HEK293T (cell line): ENCODE measurements at regions not wholly inside any gene's neighbourhood (a gene's known extent, or its start where the extent isn't known, plus 50 kb on each side); places are given as distances from the start of the nearest gene placed in this dataset.

Source experiments
- CTCF ChIA-PET: fragments of 350-600 bp; formaldehyde crosslinking; extraction: SDS; loops from one replicate; lab custom pipeline; 2021; ENCODE audit warnings: antibody characterized with exemption, inconsistent platforms; lab: Yijun Ruan, JAX
- POLR2A ChIA-PET: fragments of 350-600 bp; formaldehyde crosslinking; extraction: SDS; loops from one replicate; lab custom pipeline; 2020; ENCODE audit warnings: antibody characterized with exemption, inconsistent platforms; lab: Yijun Ruan, JAX
- DNase-seq: peaks from one replicate; pipeline ENCODE4 v3.0.0; 2012; ENCODE audit warnings: mixed read lengths; ENCODE audit errors: extremely low spot score
- ARNT ChIP-seq: fragments of 450-650 bp; IDR thresholded peaks from 2 replicates; pipeline ENCODE4 v1.6.1; 2017; ENCODE audit warnings: mild to moderate bottlenecking
- ELF4 ChIP-seq: fragments of 450-650 bp; IDR thresholded peaks from 2 replicates; pipeline ENCODE4 v1.6.1; 2017; ENCODE audit warnings: antibody characterized with exemption
- FOXA1 ChIP-seq: fragments of 450-650 bp; IDR thresholded peaks from 2 replicates; pipeline ENCODE4 v1.6.1; 2016; ENCODE audit warnings: mild to moderate bottlenecking
- FOXM1 ChIP-seq: fragments of 450-650 bp; IDR thresholded peaks from 2 replicates; pipeline ENCODE4 v1.6.1; 2017; ENCODE audit warnings: mild to moderate bottlenecking, borderline replicate concordance
- HDGF ChIP-seq: fragments of 450-650 bp; IDR thresholded peaks from 2 replicates; pipeline ENCODE4 v1.6.1; 2017; ENCODE audit warnings: antibody characterized with exemption, borderline replicate concordance
- L3MBTL2 ChIP-seq: fragments of 450-650 bp; conservative IDR thresholded peaks from 2 replicates; pipeline ENCODE4 v1.6.1; 2016; ENCODE audit warnings: mild to moderate bottlenecking
- LEF1 ChIP-seq: fragments of 450-650 bp; IDR thresholded peaks from 2 replicates; pipeline ENCODE4 v1.6.1; 2017; ENCODE audit warnings: mild to moderate bottlenecking, borderline replicate concordance
- TF ChIP-seq, protein P1 (sequence below): fragments of 450-650 bp; IDR thresholded peaks from 2 replicates; pipeline ENCODE4 v1.6.1; 2016

DNA sequence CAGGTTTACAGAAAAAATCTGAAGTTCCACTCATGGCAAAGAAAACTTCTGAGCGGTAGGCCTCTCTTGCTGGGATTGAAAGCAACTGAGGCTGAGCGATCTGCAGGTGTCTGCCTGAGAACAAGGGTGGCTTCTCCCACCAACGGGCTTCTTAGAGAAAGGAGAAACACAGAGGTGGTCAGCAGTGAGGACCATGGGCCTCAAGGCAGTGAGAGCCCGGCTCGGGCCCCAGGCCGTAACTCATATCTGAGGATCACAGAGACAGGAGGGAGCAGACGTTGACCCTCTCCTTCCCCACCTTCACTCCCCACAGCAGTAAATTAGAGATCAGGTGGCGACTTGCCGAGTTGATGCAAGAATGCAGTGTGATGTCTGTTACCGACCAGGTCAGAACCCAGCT lies 50.9 kb upstream of the RTL6 start:
- ChIA-PET CTCF (no interaction called here), POLR2A (no interaction called here)
- TF ChIP-seq, protein P1, sequence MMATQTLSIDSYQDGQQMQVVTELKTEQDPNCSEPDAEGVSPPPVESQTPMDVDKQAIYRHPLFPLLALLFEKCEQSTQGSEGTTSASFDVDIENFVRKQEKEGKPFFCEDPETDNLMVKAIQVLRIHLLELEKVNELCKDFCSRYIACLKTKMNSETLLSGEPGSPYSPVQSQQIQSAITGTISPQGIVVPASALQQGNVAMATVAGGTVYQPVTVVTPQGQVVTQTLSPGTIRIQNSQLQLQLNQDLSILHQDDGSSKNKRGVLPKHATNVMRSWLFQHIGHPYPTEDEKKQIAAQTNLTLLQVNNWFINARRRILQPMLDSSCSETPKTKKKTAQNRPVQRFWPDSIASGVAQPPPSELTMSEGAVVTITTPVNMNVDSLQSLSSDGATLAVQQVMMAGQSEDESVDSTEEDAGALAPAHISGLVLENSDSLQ, result no peak
- TF ChIP-seq ELF4 (no peak), FOXA1 (no peak), HDGF (no peak), L3MBTL2 (no peak), FOXM1 (no peak), LEF1 (no peak), ARNT (no peak)
- no peak for DNase-seq
